ENCODE measurements at regions not wholly inside any gene's neighbourhood (a gene's known extent, or its start where the extent isn't known, plus 50 kb on each side); places are given as distances from the start of the nearest gene placed in this dataset.

DNA sequence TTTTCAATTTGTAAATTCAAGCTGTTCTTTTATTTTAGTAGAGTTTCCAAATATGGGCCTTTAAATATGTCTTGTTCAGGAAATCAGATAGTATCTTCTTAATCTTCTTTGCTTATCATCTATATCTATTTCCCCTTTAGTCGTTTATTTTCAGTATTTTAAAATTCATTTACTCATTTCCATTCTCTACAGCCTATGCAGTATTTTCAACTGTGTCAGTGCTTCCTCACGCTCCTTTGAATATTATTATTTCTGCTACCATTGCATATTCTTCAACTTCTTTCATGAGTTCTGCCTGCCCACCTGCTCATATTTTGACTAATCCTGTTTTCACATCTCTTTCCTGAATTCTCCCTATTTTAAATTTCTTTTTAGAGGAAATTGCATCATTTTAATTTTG, 185.4 kb downstream of the DKK2 start:
- DNase-seq (ENCODE audit: low read depth), result no peak
- H3K4me3 ChIP-seq (replicated peaks; ENCODE audit: low read depth, low read length), result no peak overlapping the region
- TF ChIP-seq, protein P1, sequence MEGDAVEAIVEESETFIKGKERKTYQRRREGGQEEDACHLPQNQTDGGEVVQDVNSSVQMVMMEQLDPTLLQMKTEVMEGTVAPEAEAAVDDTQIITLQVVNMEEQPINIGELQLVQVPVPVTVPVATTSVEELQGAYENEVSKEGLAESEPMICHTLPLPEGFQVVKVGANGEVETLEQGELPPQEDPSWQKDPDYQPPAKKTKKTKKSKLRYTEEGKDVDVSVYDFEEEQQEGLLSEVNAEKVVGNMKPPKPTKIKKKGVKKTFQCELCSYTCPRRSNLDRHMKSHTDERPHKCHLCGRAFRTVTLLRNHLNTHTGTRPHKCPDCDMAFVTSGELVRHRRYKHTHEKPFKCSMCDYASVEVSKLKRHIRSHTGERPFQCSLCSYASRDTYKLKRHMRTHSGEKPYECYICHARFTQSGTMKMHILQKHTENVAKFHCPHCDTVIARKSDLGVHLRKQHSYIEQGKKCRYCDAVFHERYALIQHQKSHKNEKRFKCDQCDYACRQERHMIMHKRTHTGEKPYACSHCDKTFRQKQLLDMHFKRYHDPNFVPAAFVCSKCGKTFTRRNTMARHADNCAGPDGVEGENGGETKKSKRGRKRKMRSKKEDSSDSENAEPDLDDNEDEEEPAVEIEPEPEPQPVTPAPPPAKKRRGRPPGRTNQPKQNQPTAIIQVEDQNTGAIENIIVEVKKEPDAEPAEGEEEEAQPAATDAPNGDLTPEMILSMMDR (IDR thresholded peaks at IDR 0.05; ENCODE audit: low read length, missing control alignments), result no peak

DNA sequence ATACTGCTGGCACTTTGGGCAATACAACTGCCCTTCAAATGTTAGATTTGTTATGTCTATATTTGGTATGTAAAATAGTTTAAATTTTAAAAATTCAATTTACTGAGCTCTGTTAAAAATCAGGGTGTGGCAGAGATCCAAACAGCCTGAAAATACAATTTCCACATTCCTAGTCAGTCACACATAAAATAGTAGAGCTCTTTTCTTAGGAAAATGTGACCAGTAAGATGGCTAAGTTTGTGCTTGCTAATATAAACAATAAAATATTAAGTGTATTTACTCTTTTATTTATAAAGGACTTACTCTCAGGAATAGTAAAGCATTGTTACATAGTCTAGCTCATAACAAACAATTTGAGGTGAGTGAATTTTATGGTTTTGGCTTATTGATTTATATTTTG, 200.2 kb downstream of the DKK2 start:
- TF ChIP-seq, protein P1 (IDR thresholded peaks at IDR 0.05; ENCODE audit: low read length, missing control alignments), result no peak
- H3K4me3 ChIP-seq (replicated peaks; ENCODE audit: low read depth, low read length), result no peak overlapping the region
- no peak for DNase-seq (ENCODE audit: low read depth)

DNA sequence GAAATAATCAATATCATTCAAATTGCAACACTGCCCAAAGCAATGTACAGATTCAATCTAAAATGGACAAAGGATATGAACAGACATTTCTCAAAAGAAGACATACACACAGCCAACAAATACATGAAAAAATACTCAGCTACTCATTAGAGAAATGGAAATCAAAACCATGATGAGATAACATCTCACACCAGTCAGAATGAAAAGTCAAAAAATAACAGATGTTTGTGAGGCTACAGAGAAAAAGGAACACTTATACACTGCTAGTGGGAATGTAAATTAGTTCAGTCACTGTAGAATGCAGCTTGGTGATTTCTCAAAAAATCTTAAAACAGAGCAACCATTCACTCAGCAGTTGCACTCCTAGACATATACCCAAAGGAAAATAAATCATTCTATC, 205.2 kb downstream of the DKK2 start:
- DNase-seq (ENCODE audit: low read depth), result no peak
- TF ChIP-seq, protein P1 (IDR thresholded peaks at IDR 0.05; ENCODE audit: low read length, missing control alignments), result no peak

DNA sequence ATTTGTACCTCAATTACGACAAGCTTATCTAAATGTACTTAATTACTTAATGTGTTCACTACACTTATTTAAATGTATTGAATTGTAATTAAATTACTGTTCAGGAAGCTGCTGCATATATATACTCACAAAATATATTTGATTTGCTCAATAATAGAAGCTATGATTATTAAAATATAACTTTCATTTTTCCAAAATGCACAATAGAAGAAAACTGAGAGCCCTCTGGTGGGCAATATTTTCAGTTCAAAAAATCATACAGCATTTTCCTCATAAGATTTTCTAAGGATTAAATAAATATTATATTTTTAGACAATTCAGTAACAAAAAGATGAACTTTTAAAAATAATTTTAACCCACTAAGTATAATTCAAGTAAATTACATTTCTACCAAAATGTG, 217.3 kb downstream of the DKK2 start:
- H3K4me3 ChIP-seq (replicated peaks; ENCODE audit: low read depth, low read length), result no peak overlapping the region
- TF ChIP-seq, protein P1 (IDR thresholded peaks at IDR 0.05; ENCODE audit: low read length, missing control alignments), result peak; percentile 29
- DNase-seq (ENCODE audit: low read depth), result peak; percentile 3

More for the DNA sequence above, 205.2 kb downstream of the DKK2 start:
- no peak overlapping the region for H3K4me3 ChIP-seq (replicated peaks; ENCODE audit: low read depth, low read length)

DNA sequence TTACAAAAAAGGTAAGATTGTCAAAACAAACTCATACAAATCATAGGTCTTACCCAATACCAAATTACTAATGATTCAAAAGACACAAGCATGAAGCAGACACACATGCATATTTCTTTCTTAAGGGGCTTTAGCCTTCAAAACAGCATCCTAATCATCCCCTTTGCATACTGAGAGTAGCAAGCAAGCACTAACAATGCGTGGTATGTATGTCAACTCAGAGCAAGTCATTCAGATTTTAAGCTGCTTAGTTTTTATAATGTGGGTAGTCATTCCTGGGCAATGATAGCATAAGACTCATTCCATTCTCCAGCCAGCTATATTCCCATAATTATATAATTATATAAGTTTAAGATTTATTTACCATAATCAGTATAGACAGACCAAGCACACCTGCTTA, 219.6 kb downstream of the DKK2 start:
- peak; percentile 8 for DNase-seq (ENCODE audit: low read depth)
- no peak overlapping the region for H3K4me3 ChIP-seq (replicated peaks; ENCODE audit: low read depth, low read length)
- TF ChIP-seq, protein P1 (IDR thresholded peaks at IDR 0.05; ENCODE audit: low read length, missing control alignments), result no peak

DNA sequence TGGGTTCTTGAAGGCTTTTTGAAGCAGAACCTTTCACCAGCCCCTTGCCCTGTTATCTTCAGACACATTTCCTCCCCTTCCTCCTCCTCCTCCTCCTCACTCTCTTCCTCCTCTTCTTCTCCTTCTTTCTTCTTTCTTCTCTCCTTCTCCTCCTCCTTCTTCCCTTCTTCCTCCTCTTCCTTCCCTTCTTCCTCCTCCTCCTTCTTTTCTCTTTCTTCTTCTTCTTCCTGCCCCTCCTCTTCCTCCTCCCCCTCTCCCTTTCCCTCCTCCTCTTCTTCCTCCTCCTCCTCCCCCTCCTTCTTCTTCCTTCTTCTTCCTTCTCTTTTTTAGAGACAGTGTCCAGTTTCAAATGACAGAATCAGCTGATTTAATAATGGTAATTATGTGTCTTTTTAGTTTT, 226.0 kb downstream of the DKK2 start:
- no peak for DNase-seq (ENCODE audit: low read depth)
- TF ChIP-seq, protein P1 (IDR thresholded peaks at IDR 0.05; ENCODE audit: low read length, missing control alignments), result no peak
- no peak overlapping the region for H3K4me3 ChIP-seq (replicated peaks; ENCODE audit: low read depth, low read length)

DNA sequence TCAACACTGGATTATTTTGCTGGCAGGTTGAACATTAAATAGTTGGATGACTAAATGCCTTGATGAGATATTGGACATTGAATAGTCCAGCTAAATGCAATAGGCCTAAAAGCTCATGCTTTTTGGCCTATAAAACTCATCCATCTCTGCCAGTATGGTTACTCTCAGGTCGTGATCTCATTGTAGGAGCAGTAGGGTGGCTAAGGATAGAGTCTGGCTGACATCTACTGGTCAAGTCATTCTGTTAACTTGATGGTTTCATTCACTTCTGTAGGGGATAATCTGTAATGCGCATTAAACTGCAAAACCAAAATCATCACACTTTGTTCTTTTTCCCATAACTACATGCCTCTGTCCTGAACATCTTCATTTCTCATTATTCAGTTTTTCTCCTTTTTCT, 227.0 kb downstream of the DKK2 start:
- DNase-seq (ENCODE audit: low read depth), result peak; percentile 75
- TF ChIP-seq, protein P1 (IDR thresholded peaks at IDR 0.05; ENCODE audit: low read length, missing control alignments), result peak; percentile 53

More for the DNA sequence above, 227.0 kb downstream of the DKK2 start:
- H3K4me3 ChIP-seq (replicated peaks; ENCODE audit: low read depth, low read length), result no peak overlapping the region
